ENCODE measurements at regions not wholly inside any gene's neighbourhood (a gene's known extent, or its start where the extent isn't known, plus 50 kb on each side); places are given as distances from the start of the nearest gene placed in this dataset.

DNA sequence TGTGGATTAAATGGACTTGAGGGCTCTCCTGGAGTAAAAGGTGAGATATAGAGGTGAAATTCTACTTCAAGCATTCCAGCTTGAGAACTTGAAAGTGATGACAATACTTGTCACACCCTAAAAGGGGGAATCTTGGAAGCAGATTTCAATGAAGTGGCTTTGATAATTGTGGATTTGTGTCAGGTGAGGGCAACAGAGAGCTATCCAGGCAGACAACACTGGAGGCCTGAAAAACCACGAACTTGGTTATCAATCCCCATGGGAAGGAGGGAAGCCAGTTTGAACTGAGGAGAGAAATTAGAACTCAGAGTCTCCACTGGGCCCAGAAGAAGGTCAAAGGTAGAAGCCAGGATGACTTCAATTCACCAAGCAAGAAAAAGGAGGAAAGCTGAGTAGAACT lies 263.9 kb downstream of the FIGN start:
- Histone ChIP-seq H3K79me2 (ENCODE audit: insufficient read depth, low read length) (no peaks in the 10 kb centered on the region), H3F3A (ENCODE audit: low read depth) (no peaks in the 10 kb centered on the region), H3K9me2 (replicated peaks; ENCODE audit: low read depth, low read length) (no peaks in the 10 kb centered on the region), H3K27me3 (ENCODE audit: insufficient read depth, low read length, poor library complexity, severe bottlenecking) (no peaks in the 10 kb centered on the region), H3K4me3 (ENCODE audit: low read length, poor library complexity, severe bottlenecking) (no peak overlapping the region), H3K4me1 (ENCODE audit: insufficient read depth, low read length, poor library complexity, severe bottlenecking) (no peaks in the 10 kb centered on the region), H3K9ac (ENCODE audit: low read depth, low read length, poor library complexity, severe bottlenecking) (no peak overlapping the region), H4K20me1 (ENCODE audit: insufficient read depth, low read length, poor library complexity, severe bottlenecking) (no peaks in the 10 kb centered on the region), H3K4me2 (ENCODE audit: low read depth, low read length, poor library complexity, severe bottlenecking) (no peak overlapping the region), H2AFZ (ENCODE audit: low read length) (no peak overlapping the region), H3K9me3 (ENCODE audit: insufficient read depth, low read depth, low read length) (no peaks in the 10 kb centered on the region), H3K36me3 (ENCODE audit: insufficient read depth, low read length) (no peaks in the 10 kb centered on the region)
- TF ChIP-seq, protein P1, sequence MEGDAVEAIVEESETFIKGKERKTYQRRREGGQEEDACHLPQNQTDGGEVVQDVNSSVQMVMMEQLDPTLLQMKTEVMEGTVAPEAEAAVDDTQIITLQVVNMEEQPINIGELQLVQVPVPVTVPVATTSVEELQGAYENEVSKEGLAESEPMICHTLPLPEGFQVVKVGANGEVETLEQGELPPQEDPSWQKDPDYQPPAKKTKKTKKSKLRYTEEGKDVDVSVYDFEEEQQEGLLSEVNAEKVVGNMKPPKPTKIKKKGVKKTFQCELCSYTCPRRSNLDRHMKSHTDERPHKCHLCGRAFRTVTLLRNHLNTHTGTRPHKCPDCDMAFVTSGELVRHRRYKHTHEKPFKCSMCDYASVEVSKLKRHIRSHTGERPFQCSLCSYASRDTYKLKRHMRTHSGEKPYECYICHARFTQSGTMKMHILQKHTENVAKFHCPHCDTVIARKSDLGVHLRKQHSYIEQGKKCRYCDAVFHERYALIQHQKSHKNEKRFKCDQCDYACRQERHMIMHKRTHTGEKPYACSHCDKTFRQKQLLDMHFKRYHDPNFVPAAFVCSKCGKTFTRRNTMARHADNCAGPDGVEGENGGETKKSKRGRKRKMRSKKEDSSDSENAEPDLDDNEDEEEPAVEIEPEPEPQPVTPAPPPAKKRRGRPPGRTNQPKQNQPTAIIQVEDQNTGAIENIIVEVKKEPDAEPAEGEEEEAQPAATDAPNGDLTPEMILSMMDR (conservative IDR thresholded peaks at IDR 0.05; ENCODE audit: low read length), result 0 out of 2 replicates have a peak, but pooled peaks have one; percentile 16
- no peak for TF ChIP-seq EZH2phosphoT487 (IDR thresholded peaks at IDR 0.05; ENCODE audit: borderline replicate concordance)

DNA sequence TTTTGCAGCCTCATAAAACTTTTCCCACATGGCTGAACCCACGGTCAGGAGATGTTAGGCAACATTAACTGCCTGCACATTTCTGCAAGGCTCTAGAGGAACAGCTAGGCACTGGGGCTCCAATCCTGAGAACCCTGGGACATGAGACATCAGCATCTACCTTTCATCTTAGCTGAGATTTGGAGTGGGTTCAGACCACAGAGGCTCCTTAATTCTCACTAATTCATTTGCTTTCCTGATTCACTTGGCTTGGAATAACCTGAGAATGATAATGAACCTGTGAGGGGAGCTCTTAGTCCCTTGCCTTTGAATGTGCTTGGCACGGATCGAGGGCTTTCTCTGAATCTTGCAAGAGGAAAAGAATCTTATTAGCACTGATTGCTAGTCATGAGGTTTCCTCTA lies 266.2 kb downstream of the FIGN start:
- Histone ChIP-seq H3K4me1 (ENCODE audit: insufficient read depth, low read length, poor library complexity, severe bottlenecking) (no peaks in the 10 kb centered on the region), H3K9ac (ENCODE audit: low read depth, low read length, poor library complexity, severe bottlenecking) (no peak overlapping the region), H3F3A (ENCODE audit: low read depth) (no peaks in the 10 kb centered on the region), H3K4me2 (ENCODE audit: low read depth, low read length, poor library complexity, severe bottlenecking) (no peak overlapping the region), H4K20me1 (ENCODE audit: insufficient read depth, low read length, poor library complexity, severe bottlenecking) (no peaks in the 10 kb centered on the region), H2AFZ (ENCODE audit: low read length) (no peak overlapping the region), H3K27me3 (ENCODE audit: insufficient read depth, low read length, poor library complexity, severe bottlenecking) (no peaks in the 10 kb centered on the region), H3K79me2 (ENCODE audit: insufficient read depth, low read length) (no peaks in the 10 kb centered on the region), H3K36me3 (ENCODE audit: insufficient read depth, low read length) (no peaks in the 10 kb centered on the region), H3K4me3 (ENCODE audit: low read length, poor library complexity, severe bottlenecking) (no peak overlapping the region), H3K9me3 (ENCODE audit: insufficient read depth, low read depth, low read length) (no peaks in the 10 kb centered on the region), H3K9me2 (replicated peaks; ENCODE audit: low read depth, low read length) (no peaks in the 10 kb centered on the region)
- no peak for TF ChIP-seq EZH2phosphoT487 (IDR thresholded peaks at IDR 0.05; ENCODE audit: borderline replicate concordance)
- TF ChIP-seq, protein P1 (conservative IDR thresholded peaks at IDR 0.05; ENCODE audit: low read length), result no peak

GRCh38 chr2:163467251-163467630 lies 268.6 kb downstream of the FIGN start:
- Histone ChIP-seq H3K27me3 (ENCODE audit: insufficient read depth, low read length, poor library complexity, severe bottlenecking) (no peaks in the 10 kb centered on the region), H3K9ac (ENCODE audit: low read depth, low read length, poor library complexity, severe bottlenecking) (no peak overlapping the region), H3K36me3 (ENCODE audit: insufficient read depth, low read length) (no peaks in the 10 kb centered on the region), H3K4me1 (ENCODE audit: insufficient read depth, low read length, poor library complexity, severe bottlenecking) (no peaks in the 10 kb centered on the region), H2AFZ (ENCODE audit: low read length) (no peak overlapping the region), H4K20me1 (ENCODE audit: insufficient read depth, low read length, poor library complexity, severe bottlenecking) (no peaks in the 10 kb centered on the region), H3K9me3 (ENCODE audit: insufficient read depth, low read depth, low read length) (no peaks in the 10 kb centered on the region), H3K79me2 (ENCODE audit: insufficient read depth, low read length) (no peaks in the 10 kb centered on the region), H3K4me3 (ENCODE audit: low read length, poor library complexity, severe bottlenecking) (no peak overlapping the region), H3K4me2 (ENCODE audit: low read depth, low read length, poor library complexity, severe bottlenecking) (no peak overlapping the region), H3K9me2 (replicated peaks; ENCODE audit: low read depth, low read length) (no peaks in the 10 kb centered on the region), H3F3A (ENCODE audit: low read depth) (no peaks in the 10 kb centered on the region)
- TF ChIP-seq EZH2phosphoT487 (IDR thresholded peaks at IDR 0.05; ENCODE audit: borderline replicate concordance), result no peak
- TF ChIP-seq, protein P1 (conservative IDR thresholded peaks at IDR 0.05; ENCODE audit: low read length), result no peak
